ENCODE measurements at regions not wholly inside any gene's neighbourhood (a gene's known extent, or its start where the extent isn't known, plus 50 kb on each side); places are given as distances from the start of the nearest gene placed in this dataset.

GRCh38 chr12:89070603-89071002 is 281.7 kb downstream of the DUSP6 start:
- H3K4me3 ChIP-seq (replicated peaks in 1 of 3; ENCODE audit: low read depth in 2 of 3, low read length in 3 of 3) = no peak overlapping the region
- Mint-ChIP-seq H3K27me3 (ENCODE audit: low read depth in 3 of 3) (peaks cover 0 to 3% (median 2%) of the 10 kb centered on the region in 3 donors), H3K27ac (peak overlapping the region in 1 of 7 donors; percentile 40), H3K9me3 (no peaks in the 10 kb centered on the region), H3K4me1 (peaks cover 13% of the 10 kb centered on the region), H3K36me3 (no peaks in the 10 kb centered on the region), H3K4me3 (no peak overlapping the region)
- WGBS (ENCODE audit: insufficient coverage) = 100% methylated on average over 1 of the region's 1 CpG
- H3K9me3 ChIP-seq (replicated peaks in 1 of 2; ENCODE audit: control insufficient read depth in 1 of 2, insufficient read depth in 1 of 2, low read length in 2 of 2) = no peaks in the 10 kb centered on the region
- H2AFZ ChIP-seq (ENCODE audit: insufficient read depth, low read depth, low read length, poor library complexity, severe bottlenecking) = no peak overlapping the region
- DNase-seq = no peak
- no peaks in the 10 kb centered on the region for H3K79me2 ChIP-seq (ENCODE audit: insufficient read depth, low read length)
- H3K4me1 ChIP-seq (ENCODE audit: control insufficient read depth in 1 of 2, insufficient read depth in 2 of 2, low read length in 2 of 2) = peaks cover 9 to 11% of the 10 kb centered on the region in 2 donors
- TF ChIP-seq CTCF (IDR thresholded peaks at IDR 0.05) = no peak
- intact Hi-C loops (cut with micrococcal nuclease) = no loop called here
- H3K4me2 ChIP-seq (replicated peaks; ENCODE audit: extremely low read depth, low read length, poor library complexity, severe bottlenecking) = no peak overlapping the region
- H3K27me3 ChIP-seq (ENCODE audit: control insufficient read depth in 2 of 2, insufficient read depth in 2 of 2, low read length in 2 of 2) = no peaks in the 10 kb centered on the region
- no peak overlapping the region for H3K9ac ChIP-seq (ENCODE audit: insufficient read depth, low read length, poor library complexity, severe bottlenecking)
- H4K20me1 ChIP-seq (ENCODE audit: insufficient read depth, low read length) = no peaks in the 10 kb centered on the region
- no peaks in the 10 kb centered on the region for H3K36me3 ChIP-seq (replicated peaks in 1 of 2; ENCODE audit: control insufficient read depth in 1 of 2, insufficient read depth in 2 of 2, low read length in 2 of 2)
- no peak overlapping the region for H3K27ac ChIP-seq (ENCODE audit: low read depth in 1 of 2, low read length in 2 of 2)

GRCh38 chr12:89069431-89069830 is 282.9 kb downstream of the DUSP6 start:
- Mint-ChIP-seq H3K36me3 (no peaks in the 10 kb centered on the region), H3K27me3 (ENCODE audit: low read depth in 3 of 3) (peaks cover 0 to 4% (median 2%) of the 10 kb centered on the region in 3 donors), H3K27ac (no peak overlapping the region), H3K4me1 (peaks cover 13% of the 10 kb centered on the region), H3K4me3 (no peak overlapping the region), H3K9me3 (no peaks in the 10 kb centered on the region)
- Histone ChIP-seq H3K27ac (ENCODE audit: low read depth in 1 of 2, low read length in 2 of 2) (no peak overlapping the region), H2AFZ (ENCODE audit: insufficient read depth, low read depth, low read length, poor library complexity, severe bottlenecking) (no peak overlapping the region), H3K27me3 (ENCODE audit: control insufficient read depth in 2 of 2, insufficient read depth in 2 of 2, low read length in 2 of 2) (no peaks in the 10 kb centered on the region), H3K4me3 (replicated peaks in 1 of 3; ENCODE audit: low read depth in 2 of 3, low read length in 3 of 3) (no peak overlapping the region), H3K79me2 (ENCODE audit: insufficient read depth, low read length) (no peaks in the 10 kb centered on the region), H4K20me1 (ENCODE audit: insufficient read depth, low read length) (no peaks in the 10 kb centered on the region), H3K4me1 (ENCODE audit: control insufficient read depth in 1 of 2, insufficient read depth in 2 of 2, low read length in 2 of 2) (peaks cover 9 to 11% of the 10 kb centered on the region in 2 donors), H3K9me3 (replicated peaks in 1 of 2; ENCODE audit: control insufficient read depth in 1 of 2, insufficient read depth in 1 of 2, low read length in 2 of 2) (no peaks in the 10 kb centered on the region), H3K36me3 (replicated peaks in 1 of 2; ENCODE audit: control insufficient read depth in 1 of 2, insufficient read depth in 2 of 2, low read length in 2 of 2) (no peaks in the 10 kb centered on the region), H3K4me2 (replicated peaks; ENCODE audit: extremely low read depth, low read length, poor library complexity, severe bottlenecking) (no peak overlapping the region), H3K9ac (ENCODE audit: insufficient read depth, low read length, poor library complexity, severe bottlenecking) (no peak overlapping the region)
- 88% methylated on average over 1 of the region's 2 CpGs for WGBS (ENCODE audit: insufficient coverage)
- intact Hi-C loops (cut with micrococcal nuclease) = no loop called here
- no peak for TF ChIP-seq CTCF (IDR thresholded peaks at IDR 0.05)
- no peak for DNase-seq

Measured in CD14-positive monocyte (primary cell).